Endothelial cell of umbilical vein (primary cell): ENCODE measurements at regions not wholly inside any gene's neighbourhood (a gene's known extent, or its start where the extent isn't known, plus 50 kb on each side); places are given as distances from the start of the nearest gene placed in this dataset.

Experiments used
- BruUV-seq: library from RNA; stranded (reverse); fragments of 400-500 nt; replicated peaks from 2 replicates; lab custom pipeline; 2021; lab: Mats Ljungman, UMichigan
- CTCF ChIA-PET: fragments of 300-600, 350-600 bp; sonication (Branson Sonifier 250); formaldehyde crosslinking; loops from one replicate; lab custom pipeline; 2021; ENCODE audit warnings: antibody characterized with exemption, inconsistent platforms; lab: Charles Lee
- POLR2A ChIA-PET: fragments of 300-600, 350-600 bp; sonication (Branson Sonifier 250); formaldehyde crosslinking; loops from one replicate; lab custom pipeline; 2021; ENCODE audit warnings: antibody characterized with exemption, inconsistent platforms; lab: Charles Lee
- DNase-seq: peaks from one replicate; pipeline ENCODE4 v3.0.0-alpha.2; 2011; ENCODE audit warnings: low read depth, low spot score
- FAIRE-seq: peaks from 2 replicates; lab custom pipeline; 2011; peaks lifted over from hg19 to GRCh38; lab: Jason Lieb, UNC
- H2AFZ ChIP-seq: 2 replicates; pipeline ENCODE4 v1.6.0; 2012; ENCODE audit warnings: low read depth, low read length, control low read depth, inconsistent platforms
- H3K27ac ChIP-seq: 2 replicates; pipeline ENCODE4 v1.5.1; 2011; ENCODE audit warnings: low read depth, mild to moderate bottlenecking, control low read depth, low read length, moderate library complexity; ENCODE audit not compliant: insufficient read depth
- H3K27me3 ChIP-seq, 2 experiments: 2 replicates each; pipeline versions ENCODE4 v1.6.0 to v1.6.1; 2011; ENCODE audit warnings: low read length in 2 of 2, mixed read lengths in 1 of 2; ENCODE audit not compliant: control insufficient read depth in 2 of 2, insufficient read depth in 2 of 2
- H3K36me3 ChIP-seq, 2 experiments: 2 replicates in 1 of 2; 3 replicates in 1 of 2; pipeline ENCODE4 v1.5.1; 2011; ENCODE audit warnings: low read length in 2 of 2, mild to moderate bottlenecking in 1 of 2, moderate library complexity in 1 of 2; ENCODE audit not compliant: control insufficient read depth in 2 of 2, insufficient read depth in 2 of 2; ENCODE audit errors: extremely low read depth in 1 of 2
- H3K4me1 ChIP-seq: 3 replicates; pipeline ENCODE4 v1.5.1; 2011; ENCODE audit warnings: mild to moderate bottlenecking, low read length; ENCODE audit not compliant: control insufficient read depth, insufficient read depth; ENCODE audit errors: extremely low read depth
- H3K4me2 ChIP-seq: 2 replicates; pipeline ENCODE4 v1.6.1; 2011; ENCODE audit warnings: low read length, control low read depth, mixed read lengths; ENCODE audit not compliant: insufficient read depth
- H3K4me3 ChIP-seq, 3 experiments: fragments of 200-600 bp in 1 of 3; sonication (generic), shearing (Covaris generic) in 1 of 3; replicated peaks in 1 of 3; 2 replicates each; pipeline ENCODE4 v1.5.1; 2011 to 2016; ENCODE audit warnings: control low read depth in 3 of 3, low read length in 3 of 3, mild to moderate bottlenecking in 2 of 3, inconsistent platforms in 1 of 3, low read depth in 1 of 3, moderate library complexity in 1 of 3; ENCODE audit not compliant: insufficient read depth in 1 of 3
- H3K79me2 ChIP-seq: 2 replicates; pipeline ENCODE4 v1.6.0; 2012; ENCODE audit warnings: low read length, inconsistent platforms; ENCODE audit not compliant: control insufficient read depth, insufficient read depth
- H3K9ac ChIP-seq: replicated peaks from 2 replicates; pipeline ENCODE3; 2011; ENCODE audit warnings: low read length, control low read depth; ENCODE audit not compliant: insufficient read depth; ENCODE audit errors: extremely low read depth
- H3K9me1 ChIP-seq: replicated peaks from 3 replicates; pipeline ENCODE4 v1.6.0; 2011; ENCODE audit warnings: mild to moderate bottlenecking, low read length; ENCODE audit not compliant: control insufficient read depth, insufficient read depth; ENCODE audit errors: extremely low read depth
- H3K9me3 ChIP-seq: replicated peaks from 2 replicates; pipeline ENCODE4 v1.5.1; 2012; ENCODE audit warnings: low read length, inconsistent platforms; ENCODE audit not compliant: control insufficient read depth, insufficient read depth
- H4K20me1 ChIP-seq: replicated peaks from 2 replicates; pipeline ENCODE3; 2011; ENCODE audit warnings: mild to moderate bottlenecking, low read length; ENCODE audit not compliant: control insufficient read depth, insufficient read depth; ENCODE audit errors: extremely low read depth
- CTCF ChIP-seq, 2 donors: IDR thresholded peaks; 1 replicate in 1 of 2; 2 replicates in 1 of 2; pipeline ENCODE4 v1.5.1; 2011; ENCODE audit warnings: low read length in 2 of 2, mild to moderate bottlenecking in 2 of 2, moderate library complexity in 2 of 2, control low read depth in 1 of 2, inconsistent platforms in 1 of 2, low read depth in 1 of 2; ENCODE audit not compliant: insufficient read depth in 1 of 2; ENCODE audit errors: extremely low read depth in 1 of 2
- EZH2 ChIP-seq: IDR thresholded peaks from 2 replicates; pipeline ENCODE4 v1.6.1; 2012; ENCODE audit warnings: borderline replicate concordance, low read depth, mild to moderate bottlenecking, moderate library complexity, low read length, inconsistent platforms; ENCODE audit not compliant: severe bottlenecking
- FOS ChIP-seq: IDR thresholded peaks from 2 replicates; pipeline ENCODE4 v1.6.1; 2011; ENCODE audit warnings: mild to moderate bottlenecking, low read length, moderate library complexity, borderline replicate concordance; ENCODE audit not compliant: insufficient read depth
- GATA2 ChIP-seq: IDR thresholded peaks from 2 replicates; pipeline ENCODE4 v1.7.0; 2011; ENCODE audit warnings: low read depth, mild to moderate bottlenecking, moderate library complexity, mixed read lengths, low read length; ENCODE audit not compliant: insufficient read length, insufficient read depth
- JUN ChIP-seq: IDR thresholded peaks from 2 replicates; pipeline ENCODE4 v1.6.1; 2011; ENCODE audit warnings: borderline replicate concordance, low read depth; ENCODE audit not compliant: insufficient read length, insufficient read depth
- MAX ChIP-seq: IDR thresholded peaks from 2 replicates; pipeline ENCODE4 v1.6.1; 2011; ENCODE audit not compliant: insufficient read depth, insufficient read length
- MYC ChIP-seq: IDR thresholded peaks from one replicate; pipeline ENCODE4 v1.6.1; 2011; ENCODE audit warnings: mild to moderate bottlenecking, low read depth, low read length
- POLR2A ChIP-seq: IDR thresholded peaks from 2 replicates; pipeline ENCODE4 v1.6.1; 2012; ENCODE audit warnings: low read depth, mild to moderate bottlenecking, control low read depth, low read length
- POLR2AphosphoS5 ChIP-seq: IDR thresholded peaks from 2 replicates; pipeline ENCODE4 v1.6.1; 2012; ENCODE audit warnings: low read depth, mild to moderate bottlenecking, control low read depth, low read length, moderate library complexity; ENCODE audit not compliant: insufficient read depth
- dilution Hi-C: fragments of 300-500 bp; cut with MboI; formaldehyde crosslinking; loops from one replicate; pipeline ENCODE4 v1.15.0; 2019; ENCODE audit warnings: low sequenced_read_pairs; ENCODE audit not compliant: extremely low pct_ligation_motif_present
- intact Hi-C: fragments of 100-400 bp; cut with micrococcal nuclease; formaldehyde crosslinking; loops from one replicate; pipeline ENCODE4 v1.10.0; 2022

- BruUV-seq, result no TSS peak
- Histone ChIP-seq H3K79me2 (no peaks in the 10 kb centered on the region), H3K9me1 (no peaks in the 10 kb centered on the region), H3K4me1 (no peaks in the 10 kb centered on the region), H3K4me2 (no peak overlapping the region), H3K4me3 (no peak overlapping the region), H3K27me3 (no peaks in the 10 kb centered on the region), H3K27ac (no peak overlapping the region), H4K20me1 (no peaks in the 10 kb centered on the region), H2AFZ (no peak overlapping the region), H3K9me3 (no peaks in the 10 kb centered on the region), H3K36me3 (no peaks in the 10 kb centered on the region), H3K9ac (no peak overlapping the region)
- DNase-seq (peak; percentile 45), FAIRE-seq (no peak)
- TF ChIP-seq POLR2AphosphoS5 (no peak), CTCF (IDR thresholded peaks at IDR 0.05; ENCODE audit: extremely low read depth in 1 of 2, insufficient read depth in 1 of 2, low read depth in 1 of 2, low read length in 2 of 2) (no peak), MYC (no peak), MAX (no peak), POLR2A (no peak)
- dilution Hi-C loops, result no loop called here
- intact Hi-C loops, result loop anchor here (1.0 kb wide), 1 partner anchor 10 kb away; no protein-coding TSS in a partner anchor
- POLR2A ChIA-PET, result no interaction called here
- CTCF ChIA-PET, result no interaction called here
Measured at GRCh38 chr4:30789219-30789671, 69.1 kb downstream of the PCDH7 start.

DNA sequence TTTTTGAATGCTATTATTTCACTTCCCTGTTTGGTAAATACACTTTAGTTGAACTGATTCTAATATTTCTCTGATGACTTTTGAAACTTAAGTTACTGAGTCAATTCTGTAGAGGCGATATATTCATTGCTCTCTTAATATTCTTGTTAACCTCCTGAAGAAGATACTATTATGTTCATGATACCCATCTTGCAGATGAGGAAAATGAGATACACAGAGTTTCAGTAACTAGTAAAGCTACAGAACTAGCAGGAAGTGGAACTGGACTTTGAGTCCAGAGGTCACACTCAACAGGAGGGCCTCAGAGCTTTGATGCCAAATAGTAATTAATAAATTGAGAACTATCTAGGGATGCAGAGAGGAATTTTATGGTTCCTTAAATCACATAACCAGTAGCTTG lies 70.0 kb downstream of the PCDH7 start:
- TF ChIP-seq MYC (no peak), CTCF (IDR thresholded peaks at IDR 0.05; ENCODE audit: extremely low read depth in 1 of 2, insufficient read depth in 1 of 2, low read depth in 1 of 2, low read length in 2 of 2) (no peak), POLR2A (no peak), MAX (no peak), FOS (no peak), EZH2 (no peak), JUN (no peak), GATA2 (no peak), POLR2AphosphoS5 (no peak)
- Histone ChIP-seq H3K9me1 (no peaks in the 10 kb centered on the region), H3K9me3 (no peaks in the 10 kb centered on the region), H2AFZ (no peak overlapping the region), H3K4me2 (no peak overlapping the region), H3K4me1 (no peaks in the 10 kb centered on the region), H3K4me3 (no peak overlapping the region), H3K36me3 (no peaks in the 10 kb centered on the region), H3K27me3 (no peaks in the 10 kb centered on the region), H3K79me2 (no peaks in the 10 kb centered on the region), H3K27ac (no peak overlapping the region), H4K20me1 (no peaks in the 10 kb centered on the region), H3K9ac (no peak overlapping the region)
- POLR2A ChIA-PET, result no interaction called here
- dilution Hi-C loops, result no loop called here
- intact Hi-C loops, result no loop called here
- CTCF ChIA-PET, result no interaction called here
- DNase-seq (no peak), FAIRE-seq (no peak)
- BruUV-seq, result no TSS peak
